GM19328 (cell line): ENCODE measurements at regions not wholly inside any gene's neighbourhood (a gene's known extent, or its start where the extent isn't known, plus 50 kb on each side); places are given as distances from the start of the nearest gene placed in this dataset.
A peak's percentile ranks its signal among the peaks of the same experiment; 100 is the strongest.

Experiments
- ATAC-seq: cut with Tn5 transposase; IDR thresholded peaks from one replicate; pipeline ENCODE4 v1.9.1; 2021; ENCODE audit warnings: mild to moderate bottlenecking, moderate library complexity; ENCODE audit not compliant: unreplicated experiment

DNA sequence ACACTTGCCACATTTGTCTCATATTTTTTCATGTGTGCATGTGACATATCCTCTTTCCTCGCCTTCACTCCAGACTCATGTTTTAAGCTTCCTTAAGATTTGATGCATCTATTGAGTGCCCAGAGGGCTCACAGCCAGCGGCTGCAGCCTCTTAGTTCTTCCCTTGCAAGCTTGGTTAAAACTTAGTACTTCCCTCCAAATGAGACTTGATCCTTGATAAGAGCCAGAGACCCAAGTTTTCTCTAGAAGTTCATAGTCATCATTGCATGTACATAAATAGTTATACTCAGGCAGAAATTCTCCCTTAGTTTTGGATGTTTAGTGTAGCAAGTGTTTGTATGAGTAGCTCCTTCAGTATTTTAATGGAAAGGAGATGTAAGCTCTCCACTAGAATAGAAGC is 337.6 kb upstream of the B3GALT2 start:
- ATAC-seq: no peak

DNA sequence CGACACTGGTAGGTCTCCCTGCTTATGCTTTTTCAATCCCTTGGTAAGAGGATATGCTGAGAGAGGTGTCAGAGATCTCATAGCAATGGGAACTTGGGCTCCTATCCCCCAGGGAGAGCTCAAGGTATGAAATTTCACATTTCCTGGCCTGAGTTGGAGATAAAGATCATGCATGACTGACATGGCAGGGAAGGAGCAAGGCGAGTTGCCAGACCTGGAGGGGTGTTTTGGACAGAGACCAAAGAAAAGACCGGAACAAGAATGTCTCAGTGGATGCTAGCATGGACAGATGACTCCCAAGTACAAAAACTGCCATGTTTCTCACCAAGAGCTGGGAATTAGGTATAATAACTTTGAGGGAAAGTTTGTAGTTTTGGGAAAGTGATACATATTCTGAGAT is 334.1 kb upstream of the B3GALT2 start:
- ATAC-seq: no peak

DNA sequence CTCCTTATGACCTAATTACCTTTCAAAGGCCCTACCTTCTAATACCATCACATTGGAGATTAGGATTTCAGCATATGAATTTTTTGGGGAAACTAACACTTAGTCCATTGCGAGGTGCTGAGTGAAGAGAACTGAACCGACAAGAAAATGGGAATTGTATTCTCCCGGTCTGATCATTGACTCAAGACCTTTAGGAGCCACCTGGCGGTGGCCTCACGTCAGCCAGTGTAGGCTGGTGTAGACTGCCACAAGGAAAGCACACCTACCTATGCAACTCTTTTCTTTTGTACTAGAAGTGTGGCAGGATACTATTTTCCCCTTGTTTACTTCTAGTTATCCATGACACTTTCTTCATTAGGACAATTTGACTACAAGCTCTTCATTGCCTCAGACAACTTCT is 333.5 kb upstream of the B3GALT2 start:
- ATAC-seq: no peak

DNA sequence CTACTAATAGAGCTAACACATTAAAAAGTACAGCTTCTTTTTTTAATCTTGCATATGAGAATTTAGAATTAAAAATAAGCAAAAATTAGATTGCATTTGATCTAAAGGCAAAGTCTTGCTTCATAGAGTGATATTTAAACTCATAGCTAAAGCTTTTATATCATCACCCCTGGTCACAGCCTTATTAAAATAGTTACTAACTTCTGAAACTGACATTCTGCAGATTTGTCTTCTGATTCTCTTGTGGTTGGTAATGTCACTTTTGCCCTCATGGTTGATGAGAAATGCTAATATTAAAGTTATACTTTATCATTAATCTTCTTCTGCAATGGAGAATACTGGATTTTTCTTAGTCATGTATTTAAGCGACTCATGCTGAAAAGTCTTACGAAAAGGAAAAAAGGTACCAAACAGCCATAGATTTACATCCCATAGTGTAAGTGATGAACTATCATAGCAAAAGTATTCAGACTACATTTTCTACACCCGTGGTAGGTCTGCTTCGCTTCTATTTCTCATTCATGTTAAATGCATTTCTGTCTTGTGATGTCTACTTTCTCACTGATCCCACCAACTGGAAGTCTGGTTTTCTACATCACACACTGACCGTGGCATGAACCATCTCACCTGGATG is 330.5 kb upstream of the B3GALT2 start:
- ATAC-seq: no peak

DNA sequence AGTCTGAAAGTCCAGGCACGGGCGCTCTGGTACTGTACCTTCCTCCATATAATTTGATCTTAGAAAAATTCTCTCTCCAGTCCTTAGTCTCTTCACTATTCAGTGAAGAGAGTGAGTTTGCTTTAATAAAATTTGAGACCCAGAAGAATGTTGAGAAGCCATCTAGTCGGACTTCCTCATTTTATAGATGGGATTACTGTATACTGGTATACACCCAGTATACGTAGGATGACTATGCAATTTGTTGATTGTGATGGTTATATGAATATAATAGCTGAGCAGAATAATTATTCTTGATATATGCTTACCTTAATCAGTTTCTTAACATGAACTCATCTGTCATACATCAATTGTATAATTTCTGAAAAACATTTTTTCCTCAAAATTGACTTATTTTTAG is 328.0 kb upstream of the B3GALT2 start:
- ATAC-seq: no peak

DNA sequence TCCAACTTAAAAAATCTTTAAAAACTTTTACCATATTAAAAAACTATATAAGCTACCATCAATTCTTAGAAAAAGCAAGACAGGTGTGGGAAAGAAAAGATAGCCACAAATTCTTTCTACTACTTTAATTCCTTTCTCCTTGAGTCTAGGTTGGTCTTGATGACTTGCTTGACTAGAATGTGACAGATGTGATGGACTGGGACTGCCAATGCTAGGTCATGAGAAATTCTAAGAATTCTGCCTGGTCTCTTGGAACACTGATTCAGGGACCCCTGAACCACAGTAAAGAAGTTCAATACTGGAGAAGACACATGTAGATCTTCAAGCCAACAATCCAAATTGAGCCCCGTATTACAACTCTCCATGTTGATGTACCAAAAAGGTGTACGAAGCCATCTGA is 326.6 kb upstream of the B3GALT2 start:
- ATAC-seq: no peak

DNA sequence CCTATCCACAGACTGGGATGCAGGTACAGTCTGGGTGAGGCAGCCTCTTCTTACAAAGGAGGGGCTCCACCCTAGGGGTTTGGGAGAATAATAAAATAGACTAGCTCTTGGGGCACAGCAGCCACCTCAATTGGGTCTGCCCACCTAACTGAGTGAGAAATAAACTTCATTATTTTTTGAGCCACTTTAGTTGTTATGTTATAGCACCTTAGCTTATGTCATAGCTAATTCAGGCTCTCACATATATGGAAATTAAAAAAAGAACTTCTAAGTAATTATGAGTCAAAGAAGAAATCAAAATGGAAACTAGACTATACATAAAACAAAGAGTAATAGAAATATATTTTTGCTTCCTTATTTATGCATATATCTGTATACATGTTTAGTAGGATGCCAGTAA is 318.5 kb upstream of the B3GALT2 start:
- no peak for ATAC-seq

DNA sequence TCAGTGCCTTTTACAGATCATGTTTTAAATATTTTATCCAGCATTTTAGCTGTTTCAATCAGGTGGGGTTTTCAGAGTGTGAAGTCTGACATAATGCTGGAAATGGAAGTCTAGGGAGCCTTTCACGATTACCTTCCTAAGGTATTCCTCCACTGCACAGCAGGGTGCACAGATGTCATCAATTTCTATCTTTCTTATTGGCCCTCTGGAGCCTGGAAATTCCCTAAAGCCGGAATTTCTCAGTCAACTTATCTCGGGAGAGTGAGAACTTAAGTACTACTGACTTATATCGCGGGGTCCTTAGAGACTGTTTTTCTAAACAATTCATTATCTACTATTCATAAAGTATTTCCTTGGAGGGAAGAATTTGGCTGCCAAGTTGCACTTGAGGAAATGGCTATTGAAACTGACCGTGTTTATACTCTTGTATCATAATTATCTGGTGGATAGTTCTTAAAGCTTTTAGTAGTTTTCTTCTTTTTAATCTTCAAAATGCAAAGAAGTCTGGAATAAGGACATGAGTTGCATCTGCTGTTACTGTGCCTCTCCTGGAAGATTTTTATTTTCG is 311.8 kb upstream of the B3GALT2 start:
- ATAC-seq: no peak

DNA sequence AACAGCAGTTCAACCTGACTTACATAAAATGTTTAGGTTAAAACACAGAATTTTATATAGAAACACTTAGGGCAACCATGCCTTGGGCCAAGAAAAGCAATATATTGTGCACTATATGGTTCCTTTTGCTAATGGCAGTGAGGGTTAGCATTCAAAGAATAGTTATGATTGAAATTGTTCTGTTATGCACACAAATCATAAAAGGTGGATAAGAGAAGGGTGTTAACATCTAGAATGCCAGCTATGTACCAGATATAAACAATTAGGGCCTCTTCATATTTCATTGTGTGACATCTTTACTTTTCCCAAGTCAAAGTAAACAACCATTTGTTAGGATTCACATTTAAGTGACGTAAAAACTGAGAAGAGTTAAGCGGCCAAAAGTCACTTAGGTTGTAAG is 308.0 kb upstream of the B3GALT2 start:
- no peak for ATAC-seq

DNA sequence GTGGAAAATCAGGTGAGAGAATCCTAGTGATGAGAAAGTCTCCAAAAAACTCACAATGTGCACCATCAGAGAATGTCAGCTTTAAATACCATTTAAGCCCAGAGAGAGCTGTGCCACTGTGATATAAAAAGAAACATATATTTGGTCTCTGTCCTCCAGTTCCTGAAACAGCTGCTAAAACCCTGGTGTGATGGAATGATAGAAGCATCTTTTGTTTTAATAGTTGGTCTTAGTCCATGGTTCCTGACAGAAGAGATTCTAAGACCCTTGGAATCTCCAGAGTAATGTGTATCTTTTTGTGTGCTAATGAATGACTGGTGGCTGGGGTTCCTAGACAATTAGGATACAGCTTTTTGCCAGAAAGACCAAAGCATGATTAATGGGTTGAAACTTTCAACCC is 302.8 kb upstream of the B3GALT2 start:
- ATAC-seq: no peak

DNA sequence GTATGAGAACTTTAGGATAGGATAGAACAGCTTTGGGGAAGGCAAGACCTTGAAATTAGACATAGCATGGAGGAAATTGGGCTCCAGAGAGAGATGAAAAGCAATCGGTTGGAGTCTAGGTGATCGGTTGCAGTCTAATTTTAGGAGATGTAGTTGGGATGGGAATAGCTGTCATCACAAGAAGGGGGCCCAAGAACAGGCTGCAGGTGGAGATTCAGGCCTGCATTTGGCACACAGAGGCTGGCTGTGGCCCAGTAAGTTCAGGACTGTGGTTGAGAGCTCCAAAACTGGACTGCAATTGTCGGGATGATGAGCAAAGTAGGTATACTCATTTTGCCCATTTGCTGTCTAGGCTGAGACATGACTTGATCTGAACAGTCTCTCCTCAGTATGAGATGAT is 301.3 kb upstream of the B3GALT2 start:
- no peak for ATAC-seq

DNA sequence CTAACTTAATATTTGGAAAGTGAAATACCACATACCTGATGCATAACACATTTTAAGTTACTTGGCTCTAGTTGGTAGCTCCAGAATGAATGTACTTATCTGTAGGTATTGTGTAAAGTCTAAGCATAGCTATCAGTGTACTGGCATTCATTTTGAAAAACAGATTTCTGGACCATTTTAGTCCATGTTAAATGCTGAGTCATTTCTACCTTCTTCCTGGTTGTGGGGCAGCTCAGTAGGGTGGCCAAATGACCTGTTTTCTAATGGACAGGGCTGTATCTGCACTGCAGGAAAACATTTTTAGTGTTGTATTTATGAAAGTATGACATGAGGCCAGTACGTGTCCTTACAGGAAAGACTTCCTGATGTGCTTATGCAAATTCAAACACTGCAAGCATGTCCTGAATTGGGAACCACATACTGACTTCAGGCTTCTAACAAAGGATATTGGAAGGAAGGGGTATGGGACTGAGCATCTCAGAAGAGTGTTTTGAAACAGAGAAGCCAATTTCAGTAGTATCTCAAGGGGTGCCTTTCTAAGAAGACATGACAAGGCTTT is 300.3 kb upstream of the B3GALT2 start:
- ATAC-seq: no peak

DNA sequence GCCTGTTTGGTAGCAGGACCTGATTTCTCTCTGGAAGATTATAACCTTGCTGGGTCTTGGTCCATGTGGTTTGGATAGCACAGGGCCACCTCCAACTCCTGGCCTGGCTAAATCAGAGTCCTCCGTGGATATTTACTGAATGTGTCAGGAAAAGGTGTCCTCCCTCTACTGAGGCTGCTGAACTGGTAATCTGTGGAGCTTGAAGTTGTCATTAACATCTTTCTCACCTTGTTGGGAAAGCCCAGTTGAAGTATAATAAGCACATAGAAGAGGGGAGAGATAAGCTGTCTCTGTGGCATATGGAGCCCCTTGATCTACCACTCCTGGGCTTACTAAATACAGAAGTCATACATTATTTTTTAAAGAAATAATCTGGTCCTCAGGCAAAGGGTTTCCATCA is 294.3 kb upstream of the B3GALT2 start:
- ATAC-seq: no peak

DNA sequence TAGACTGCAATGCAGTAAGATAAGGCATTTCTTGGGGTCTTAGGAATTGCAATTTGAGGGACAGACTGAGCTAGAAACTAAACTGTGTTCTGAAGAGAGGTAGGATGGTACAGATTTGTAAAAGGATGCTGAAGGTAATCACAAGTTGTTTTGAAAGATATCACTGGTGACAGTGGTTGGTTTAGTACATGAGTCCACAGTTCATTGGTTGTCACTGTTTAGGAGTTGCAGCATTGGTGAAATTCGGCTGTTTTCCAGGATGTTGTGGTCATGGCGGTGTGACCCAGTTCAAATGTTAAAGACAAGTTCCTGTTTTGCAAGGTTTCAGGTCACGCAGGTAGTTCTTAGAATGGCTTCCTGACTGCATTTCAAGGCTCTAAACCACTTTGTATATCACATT is 292.8 kb upstream of the B3GALT2 start:
- ATAC-seq: peak; percentile 94

DNA sequence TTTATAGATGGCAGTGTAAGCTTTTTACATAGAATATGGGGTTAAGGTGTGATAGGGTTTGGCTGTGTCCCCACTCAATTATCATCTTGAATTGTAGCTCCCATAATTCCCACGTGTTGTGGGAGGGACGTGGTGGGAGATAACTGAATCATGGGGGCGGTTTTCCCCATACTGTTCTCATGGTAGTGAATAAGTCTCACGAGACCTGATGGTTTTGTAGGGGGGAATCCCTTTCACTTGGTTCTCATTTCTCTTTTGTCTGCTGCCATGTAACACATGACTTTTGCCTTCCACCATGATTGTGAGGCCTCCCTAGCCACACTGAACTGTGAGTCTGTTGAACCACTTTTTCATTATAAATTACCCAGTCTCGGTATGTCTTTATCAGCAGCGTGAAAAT is 290.3 kb upstream of the B3GALT2 start:
- ATAC-seq: no peak

DNA sequence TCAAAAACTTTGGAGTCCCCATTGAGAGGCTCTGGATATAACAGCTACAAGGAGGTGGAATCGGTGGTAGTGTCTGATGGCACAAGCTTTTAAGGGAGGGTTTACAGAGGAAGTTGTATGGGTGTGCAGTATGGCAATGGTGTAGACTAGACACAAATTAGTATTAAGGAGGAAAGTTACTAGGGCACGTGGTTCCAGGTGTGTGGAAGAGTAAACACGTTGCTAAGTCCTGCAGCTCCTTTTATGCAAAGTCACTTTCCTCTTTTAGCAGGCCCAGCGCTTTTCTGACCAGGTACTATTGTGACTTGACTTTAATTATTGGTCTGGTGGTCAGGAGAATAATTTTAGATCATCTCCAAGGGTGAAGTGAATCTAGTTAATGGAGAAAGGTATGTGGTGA is 287.5 kb upstream of the B3GALT2 start:
- ATAC-seq: no peak

DNA sequence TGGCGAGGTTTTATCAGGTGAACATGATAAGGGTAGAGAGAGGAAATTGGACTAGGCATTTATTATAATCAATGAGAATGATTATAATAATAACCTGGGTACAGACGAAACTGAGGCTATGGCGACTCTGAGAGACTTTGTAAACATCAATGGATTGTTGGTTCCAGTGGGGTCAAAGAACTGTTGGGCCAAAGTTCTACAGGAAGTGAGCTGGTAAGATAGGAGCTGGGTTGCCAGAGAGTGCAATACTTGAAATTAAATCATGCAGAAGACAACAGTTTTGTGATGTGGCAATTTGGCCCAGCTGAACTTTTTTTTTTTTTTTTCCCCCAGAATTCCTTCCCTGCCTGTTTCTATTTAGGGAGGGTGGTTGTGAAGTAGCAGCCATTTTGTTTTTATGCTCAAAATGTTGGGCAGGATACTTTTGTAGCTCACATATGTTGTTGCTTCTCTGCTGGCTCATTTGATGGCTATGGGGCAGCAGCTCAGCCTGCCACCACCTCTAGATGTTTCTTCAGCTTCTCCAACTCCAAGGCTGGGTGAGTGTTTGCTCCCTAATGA is 286.5 kb upstream of the B3GALT2 start:
- no peak for ATAC-seq

DNA sequence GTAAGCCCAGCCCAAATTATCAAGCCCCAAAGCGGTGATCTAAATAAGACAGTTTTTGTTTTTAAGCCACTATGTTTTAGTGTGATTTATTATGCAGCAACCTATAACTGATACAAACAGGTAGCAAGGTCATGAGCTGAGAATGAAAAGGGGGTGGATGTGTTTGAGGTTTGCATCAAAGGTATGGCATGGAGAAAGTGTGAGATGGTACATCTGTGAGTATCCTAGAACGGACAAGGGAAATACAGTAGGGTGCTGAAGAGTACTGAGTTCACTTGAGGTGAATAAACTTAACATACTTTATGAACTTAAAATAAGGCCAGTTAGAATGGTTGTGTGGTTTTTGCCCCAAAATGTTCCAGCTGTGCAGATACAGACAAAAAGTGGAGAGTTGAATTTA is 286.0 kb upstream of the B3GALT2 start:
- no peak for ATAC-seq

DNA sequence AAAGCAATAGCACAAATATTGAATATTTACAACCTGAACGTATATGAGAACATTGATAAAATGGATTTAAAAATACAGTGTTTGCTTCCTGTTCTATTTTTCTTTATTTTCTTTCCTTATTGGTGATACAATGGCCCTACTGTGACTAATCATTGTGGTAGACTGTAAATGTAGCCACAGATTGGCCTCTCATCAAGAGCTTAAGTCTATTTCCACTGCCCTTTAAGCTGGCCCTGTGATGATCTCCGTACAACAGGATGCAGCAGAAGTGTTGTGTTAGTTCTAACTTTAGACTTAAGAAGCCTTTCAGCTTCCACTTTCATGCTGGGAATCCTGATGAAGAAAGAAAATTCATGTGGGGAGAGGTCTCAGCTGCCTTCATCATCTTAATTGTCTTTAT is 285.6 kb upstream of the B3GALT2 start:
- ATAC-seq: no peak

DNA sequence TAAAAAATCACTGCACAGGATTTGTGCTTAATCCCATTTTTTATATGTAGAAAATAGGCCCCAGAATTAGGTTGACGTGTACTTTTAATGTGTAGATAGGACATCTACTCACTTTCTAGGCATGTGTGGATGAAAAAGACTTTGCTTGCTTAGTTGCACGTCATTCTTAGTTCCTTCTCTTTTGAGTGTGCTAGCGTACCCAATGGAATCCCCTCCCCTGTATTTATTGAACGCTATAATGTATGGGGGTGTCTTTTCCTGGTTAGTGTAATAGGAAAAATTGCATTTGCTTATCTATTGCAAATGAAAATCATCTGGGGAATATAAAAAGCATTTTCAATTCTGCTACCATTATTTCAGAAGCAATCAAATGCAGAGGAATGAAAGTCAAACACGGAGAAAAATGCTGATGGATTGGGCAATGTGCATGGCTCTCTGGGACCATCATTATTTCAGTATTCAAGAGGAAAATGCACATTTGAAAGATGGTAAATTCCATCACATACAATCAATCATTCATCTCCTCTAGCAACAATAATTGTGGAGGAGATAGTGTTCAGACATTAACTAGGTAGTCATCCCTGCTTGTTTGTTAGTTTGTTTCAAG is 277.0 kb upstream of the B3GALT2 start:
- no peak for ATAC-seq

DNA sequence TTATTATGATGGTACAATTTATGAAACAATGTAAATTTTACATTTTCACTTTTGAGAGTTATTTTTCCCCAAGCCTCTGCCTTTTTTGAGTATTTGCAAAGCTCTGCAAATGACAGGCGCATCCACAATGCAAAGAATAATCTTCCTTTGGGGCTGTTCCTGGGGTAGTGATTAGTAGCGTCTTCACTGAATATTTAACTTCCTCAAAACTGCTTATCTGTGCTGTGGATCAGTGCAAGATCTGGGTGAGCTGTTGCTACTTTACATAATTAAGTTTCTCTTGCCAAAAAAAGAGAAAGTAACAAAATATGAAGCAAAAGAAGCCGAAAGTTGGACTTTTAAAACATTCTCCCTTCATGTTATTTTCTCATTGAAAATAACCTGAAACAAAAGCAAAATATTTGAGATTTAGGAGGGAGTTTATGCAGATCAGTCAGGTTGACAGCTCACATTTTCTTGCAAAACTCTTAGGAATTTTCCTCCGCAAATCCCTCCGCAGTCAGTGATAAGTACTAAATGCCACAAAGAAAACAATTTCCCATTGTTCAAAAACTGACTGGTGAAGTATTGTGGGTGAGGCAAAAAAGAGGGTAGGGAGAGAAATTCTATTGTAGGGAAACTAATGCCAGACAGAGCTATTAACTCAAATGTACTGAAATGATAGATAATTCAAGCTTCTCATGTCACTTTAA is 276.4 kb upstream of the B3GALT2 start:
- ATAC-seq: no peak

DNA sequence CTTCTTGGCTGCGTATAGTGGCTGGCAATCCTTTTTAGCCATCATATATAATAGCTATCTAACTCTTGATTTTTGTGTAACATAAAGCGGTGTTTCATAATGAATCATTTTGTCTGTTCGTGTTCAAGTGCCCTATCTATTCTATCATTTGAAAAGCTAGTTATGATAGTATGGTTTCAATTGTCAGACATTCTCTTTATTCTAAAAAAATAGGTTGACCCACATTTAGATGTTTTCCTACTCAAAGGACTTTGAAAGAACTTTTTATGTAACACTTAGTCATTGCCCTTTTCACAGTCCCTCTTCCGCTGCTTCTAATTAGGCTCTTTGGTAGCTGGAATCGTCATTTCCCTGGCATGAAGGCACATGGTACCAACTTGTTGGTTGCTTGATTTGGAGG is 272.2 kb upstream of the B3GALT2 start:
- ATAC-seq: no peak
